ENCODE measurements at regions not wholly inside any gene's neighbourhood (a gene's known extent, or its start where the extent isn't known, plus 50 kb on each side); places are given as distances from the start of the nearest gene placed in this dataset.

DNA sequence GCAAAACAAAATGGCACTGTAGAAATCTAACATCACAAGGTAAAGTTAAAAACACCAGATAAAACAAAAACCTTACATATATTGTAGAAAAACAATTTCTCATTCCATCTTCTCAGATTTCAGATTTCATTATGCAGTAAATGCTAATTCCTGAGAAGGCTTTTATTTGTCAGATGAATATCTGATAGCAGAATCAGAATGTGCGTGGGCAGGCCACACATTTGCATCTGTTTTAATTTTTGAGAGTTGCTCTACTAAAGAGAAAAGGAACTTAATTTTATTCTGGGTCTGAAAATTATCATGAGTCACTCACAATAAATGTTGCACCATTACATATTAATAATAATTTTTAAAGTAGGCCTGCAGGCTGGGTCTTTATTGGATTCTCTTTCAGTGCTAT lies 329.3 kb upstream of the SPTLC3 start:
- no peak overlapping the region for H3K4me3 ChIP-seq (ENCODE audit: low read depth, low read length)
- no peak for DNase-seq (ENCODE audit: low read depth, low spot score)
- in situ Hi-C loops (cut with HindIII; ENCODE audit: low sequenced_read_pairs): no loop called here
- TF ChIP-seq, protein P1, sequence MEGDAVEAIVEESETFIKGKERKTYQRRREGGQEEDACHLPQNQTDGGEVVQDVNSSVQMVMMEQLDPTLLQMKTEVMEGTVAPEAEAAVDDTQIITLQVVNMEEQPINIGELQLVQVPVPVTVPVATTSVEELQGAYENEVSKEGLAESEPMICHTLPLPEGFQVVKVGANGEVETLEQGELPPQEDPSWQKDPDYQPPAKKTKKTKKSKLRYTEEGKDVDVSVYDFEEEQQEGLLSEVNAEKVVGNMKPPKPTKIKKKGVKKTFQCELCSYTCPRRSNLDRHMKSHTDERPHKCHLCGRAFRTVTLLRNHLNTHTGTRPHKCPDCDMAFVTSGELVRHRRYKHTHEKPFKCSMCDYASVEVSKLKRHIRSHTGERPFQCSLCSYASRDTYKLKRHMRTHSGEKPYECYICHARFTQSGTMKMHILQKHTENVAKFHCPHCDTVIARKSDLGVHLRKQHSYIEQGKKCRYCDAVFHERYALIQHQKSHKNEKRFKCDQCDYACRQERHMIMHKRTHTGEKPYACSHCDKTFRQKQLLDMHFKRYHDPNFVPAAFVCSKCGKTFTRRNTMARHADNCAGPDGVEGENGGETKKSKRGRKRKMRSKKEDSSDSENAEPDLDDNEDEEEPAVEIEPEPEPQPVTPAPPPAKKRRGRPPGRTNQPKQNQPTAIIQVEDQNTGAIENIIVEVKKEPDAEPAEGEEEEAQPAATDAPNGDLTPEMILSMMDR (IDR thresholded peaks at IDR 0.05; ENCODE audit: low read depth, low read length): no peak

DNA sequence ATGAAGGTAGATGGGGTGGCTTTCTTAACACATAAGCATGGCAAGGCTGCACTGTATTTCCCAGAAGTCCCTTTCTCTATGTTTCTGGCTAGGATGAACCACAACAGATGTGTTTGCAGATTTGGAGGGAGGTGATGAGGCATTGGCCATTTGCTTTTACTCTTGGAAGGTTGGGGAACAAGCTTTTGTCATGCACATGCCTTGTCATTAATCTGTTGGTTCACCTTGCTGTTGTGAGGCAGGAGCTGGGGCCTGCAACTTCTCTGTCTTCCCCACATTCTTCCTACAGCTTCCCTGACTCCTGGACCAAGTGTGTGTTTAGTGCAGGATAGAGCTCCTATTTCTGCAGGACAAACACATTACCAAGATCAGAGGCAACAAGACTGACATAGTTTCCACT lies 326.2 kb upstream of the SPTLC3 start:
- H3K4me3 ChIP-seq (ENCODE audit: low read depth, low read length): no peak overlapping the region
- no peak for DNase-seq (ENCODE audit: low read depth, low spot score)
- TF ChIP-seq, protein P1 (IDR thresholded peaks at IDR 0.05; ENCODE audit: low read depth, low read length): no peak
- in situ Hi-C loops (cut with HindIII; ENCODE audit: low sequenced_read_pairs): no loop called here

DNA sequence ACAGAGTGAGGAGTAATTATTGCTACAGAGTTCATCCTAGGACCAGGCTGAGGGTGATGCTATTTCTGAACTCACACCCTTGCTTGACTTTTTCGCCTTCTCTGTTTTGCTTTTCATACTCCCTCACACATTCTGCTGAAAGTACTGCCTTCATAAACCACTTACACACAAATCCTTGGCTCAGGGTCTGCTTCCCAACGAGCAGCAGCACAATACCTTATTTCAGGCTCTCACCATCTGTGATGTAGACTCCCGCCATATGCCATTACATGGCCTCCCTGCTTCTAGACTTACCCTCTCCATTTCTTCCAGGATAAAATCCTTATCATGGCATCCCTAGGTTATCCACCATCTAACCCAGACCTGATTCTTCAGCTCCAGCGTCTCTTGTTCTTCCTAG lies 321.3 kb upstream of the SPTLC3 start:
- TF ChIP-seq, protein P1 (IDR thresholded peaks at IDR 0.05; ENCODE audit: low read depth, low read length): no peak
- no peak for DNase-seq (ENCODE audit: low read depth, low spot score)
- H3K4me3 ChIP-seq (ENCODE audit: low read depth, low read length): no peak overlapping the region
- in situ Hi-C loops (cut with HindIII; ENCODE audit: low sequenced_read_pairs): no loop called here

DNA sequence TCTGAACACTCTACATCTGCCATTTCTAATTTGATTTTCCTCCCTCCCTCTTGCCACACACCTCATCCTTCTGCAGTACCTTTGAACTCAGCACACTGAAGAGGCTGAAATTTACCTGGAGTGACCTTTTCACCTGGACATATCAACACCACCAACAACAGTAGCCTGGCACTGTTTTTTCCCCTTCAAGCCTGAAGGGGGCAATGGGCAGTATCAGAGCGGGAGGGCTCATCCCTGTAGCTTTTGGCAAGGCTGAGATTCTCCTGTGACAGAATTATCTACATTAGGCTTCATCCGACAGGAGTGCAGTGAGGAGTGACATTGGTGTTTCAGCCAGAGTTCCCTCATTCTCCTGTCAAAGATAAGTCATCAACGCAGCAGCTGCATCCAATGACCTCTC lies 312.8 kb upstream of the SPTLC3 start:
- no peak for DNase-seq (ENCODE audit: low read depth, low spot score)
- in situ Hi-C loops (cut with HindIII; ENCODE audit: low sequenced_read_pairs): no loop called here
- TF ChIP-seq, protein P1 (IDR thresholded peaks at IDR 0.05; ENCODE audit: low read depth, low read length): no peak
- H3K4me3 ChIP-seq (ENCODE audit: low read depth, low read length): no peak overlapping the region

DNA sequence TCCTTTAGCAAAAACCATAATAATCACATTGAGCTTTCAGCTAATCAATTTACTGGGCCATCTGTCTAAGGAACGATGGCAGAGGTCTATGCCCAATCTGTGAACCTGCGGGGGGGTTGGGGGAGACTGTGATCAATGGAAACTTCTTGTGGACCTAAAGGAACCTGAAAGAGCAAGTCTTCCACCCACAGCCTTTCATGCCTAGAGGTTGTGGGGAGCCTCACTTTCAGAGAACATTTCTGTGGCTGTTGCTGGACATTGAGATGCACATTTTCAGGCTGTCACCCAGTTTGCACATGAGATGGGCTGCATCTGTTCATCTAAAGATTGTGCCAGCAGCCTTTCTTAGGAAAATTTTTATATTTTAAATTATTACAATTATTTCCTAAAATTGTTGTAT lies 310.0 kb upstream of the SPTLC3 start:
- TF ChIP-seq, protein P1 (IDR thresholded peaks at IDR 0.05; ENCODE audit: low read depth, low read length): no peak
- in situ Hi-C loops (cut with HindIII; ENCODE audit: low sequenced_read_pairs): no loop called here

DNA sequence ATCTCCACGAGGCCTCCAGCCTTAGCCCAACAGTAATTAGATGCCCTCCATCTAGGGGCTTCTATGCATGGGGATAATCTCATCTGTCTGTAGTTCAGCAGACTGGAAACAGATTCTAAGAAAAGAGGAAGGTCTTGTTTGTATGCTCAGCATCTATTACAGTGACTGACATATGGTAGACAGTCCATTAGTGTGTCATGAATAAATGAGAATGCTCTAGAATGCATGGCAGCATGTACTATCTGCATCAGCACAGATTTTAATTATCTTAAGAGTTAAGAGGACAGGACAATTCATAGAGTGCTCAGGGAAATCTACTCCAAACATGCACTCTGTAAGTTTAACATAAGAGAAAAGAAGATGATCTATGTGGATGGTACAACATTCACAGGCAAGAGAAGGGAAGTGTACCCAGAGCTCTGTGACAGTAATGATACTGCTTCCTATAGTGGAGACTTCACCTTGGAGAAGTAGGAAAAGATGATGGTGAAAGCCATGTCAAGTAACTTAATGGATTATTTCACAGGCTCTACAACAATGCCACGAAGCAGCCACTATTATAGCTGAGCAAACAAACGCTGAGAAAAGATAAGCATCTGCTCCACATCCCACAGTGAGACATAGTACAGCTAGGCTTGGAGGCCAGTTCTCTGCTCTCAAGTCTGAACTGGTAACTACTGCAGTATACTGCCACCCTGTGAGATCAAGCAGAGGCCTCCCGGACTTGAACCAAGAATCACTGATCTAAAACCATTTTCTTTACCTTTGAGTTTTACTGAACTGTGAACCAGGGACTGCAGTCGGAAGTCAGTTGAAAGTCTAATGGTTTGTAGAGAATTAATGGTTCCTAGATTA lies 309.2 kb upstream of the SPTLC3 start:
- H3K4me3 ChIP-seq (ENCODE audit: low read depth, low read length): no peak overlapping the region
- TF ChIP-seq, protein P1 (IDR thresholded peaks at IDR 0.05; ENCODE audit: low read depth, low read length): no peak
- in situ Hi-C loops (cut with HindIII; ENCODE audit: low sequenced_read_pairs): no loop called here
- DNase-seq (ENCODE audit: low read depth, low spot score): no peak

More for the DNA sequence above, 310.0 kb upstream of the SPTLC3 start:
- no peak for DNase-seq (ENCODE audit: low read depth, low spot score)
- no peak overlapping the region for H3K4me3 ChIP-seq (ENCODE audit: low read depth, low read length)
